PC-9 (cell line): ENCODE measurements at regions not wholly inside any gene's neighbourhood (a gene's known extent, or its start where the extent isn't known, plus 50 kb on each side); places are given as distances from the start of the nearest gene placed in this dataset.

Experiments
- BruUV-seq: library from RNA; stranded (reverse); fragments of 400-500 nt; replicated peaks from 2 replicates; lab custom pipeline; 2021; lab: Mats Ljungman, UMichigan
- CTCF ChIA-PET: fragments of 300-600 bp; sonication (Branson Sonifier 250); formaldehyde crosslinking; loops from one replicate; lab custom pipeline; 2022; ENCODE audit warnings: antibody characterized with exemption; lab: Charles Lee
- POLR2A ChIA-PET: fragments of 300-600 bp; sonication (Branson Sonifier 250); formaldehyde crosslinking; loops from one replicate; lab custom pipeline; 2022; ENCODE audit warnings: antibody characterized with exemption; ENCODE audit not compliant: unreplicated experiment; lab: Charles Lee
- DNase-seq, 2 experiments: peaks; one replicate each; pipeline versions ENCODE4 v3.0.0 to v3.0.0-alpha.2; 2015 to 2022; ENCODE audit warnings: mixed read lengths in 1 of 2
- H2AFZ ChIP-seq: fragments of 200-600 bp; sonication (generic); 2 replicates; pipeline ENCODE4 v1.8.1; 2017; ENCODE audit warnings: antibody characterized with exemption
- H3F3A ChIP-seq: fragments of 200-600 bp; sonication (generic); 2 replicates; pipeline ENCODE4 v1.8.1; 2017; ENCODE audit warnings: antibody characterized with exemption, mild to moderate bottlenecking, low read depth; ENCODE audit not compliant: insufficient read depth
- H3K27ac ChIP-seq: fragments of 200-600 bp; sonication (generic); 2 replicates; pipeline ENCODE4 v1.6.1; 2016; ENCODE audit warnings: mixed run types
- H3K27me3 ChIP-seq: fragments of 200-600 bp; sonication (generic); 2 replicates; pipeline ENCODE4 v1.6.1; 2016; ENCODE audit warnings: low read depth, mixed run types; ENCODE audit not compliant: insufficient read depth
- H3K36me3 ChIP-seq: fragments of 200-600 bp; sonication (generic); 2 replicates; pipeline ENCODE4 v1.6.1; 2016; ENCODE audit warnings: low read depth, mixed run types
- H3K4me1 ChIP-seq: fragments of 200-600 bp; sonication (generic); replicated peaks from 2 replicates; pipeline ENCODE4 v1.6.1; 2016; ENCODE audit warnings: mixed run types; ENCODE audit not compliant: insufficient read depth
- H3K4me2 ChIP-seq: fragments of 200-600 bp; sonication (generic); 2 replicates; pipeline ENCODE4 v1.6.1; 2017; ENCODE audit warnings: mixed run types
- H3K4me3 ChIP-seq: fragments of 200-600 bp; sonication (generic); 2 replicates; pipeline ENCODE4 v1.6.1; 2016; ENCODE audit warnings: mixed run types
- H3K79me2 ChIP-seq: fragments of 200-600 bp; sonication (generic); 2 replicates; pipeline ENCODE4 v1.6.1; 2017; ENCODE audit warnings: low read depth, mixed run types
- H3K9me2 ChIP-seq: fragments of 200-600 bp; sonication (generic); 2 replicates; pipeline ENCODE4 v1.8.1; 2017; ENCODE audit warnings: mild to moderate bottlenecking; ENCODE audit not compliant: insufficient read depth
- H3K9me3 ChIP-seq: fragments of 200-600 bp; sonication (generic); 2 replicates; pipeline ENCODE4 v1.8.1; 2016; ENCODE audit warnings: low read depth; ENCODE audit not compliant: insufficient read depth
- H4K20me1 ChIP-seq: fragments of 200-600 bp; sonication (generic); 2 replicates; pipeline ENCODE4 v1.8.1; 2017; ENCODE audit not compliant: insufficient read depth
- EZH2 ChIP-seq: fragments of 200-600 bp; sonication (generic); IDR thresholded peaks from 2 replicates; pipeline ENCODE4 v1.8.0; 2017; ENCODE audit warnings: antibody characterized with exemption, low read depth
- intact Hi-C: fragments of 100-400 bp; cut with micrococcal nuclease; formaldehyde crosslinking; loops from one replicate; pipeline ENCODE4 v1.10.0; 2022; ENCODE audit not compliant: unreplicated experiment
- TF ChIP-seq, protein P1 (sequence below): fragments of 200-600 bp; sonication (generic); conservative IDR thresholded peaks from 2 replicates; pipeline ENCODE4 v1.6.1; 2017; ENCODE audit warnings: mixed run types, antibody characterized with exemption, mild to moderate bottlenecking, moderate library complexity

GRCh38 chr1:221449801-221450470 is 292.0 kb downstream of the DUSP10 start:
- no TSS peak for BruUV-seq
- no peak for TF ChIP-seq EZH2
- TF ChIP-seq, protein P1, sequence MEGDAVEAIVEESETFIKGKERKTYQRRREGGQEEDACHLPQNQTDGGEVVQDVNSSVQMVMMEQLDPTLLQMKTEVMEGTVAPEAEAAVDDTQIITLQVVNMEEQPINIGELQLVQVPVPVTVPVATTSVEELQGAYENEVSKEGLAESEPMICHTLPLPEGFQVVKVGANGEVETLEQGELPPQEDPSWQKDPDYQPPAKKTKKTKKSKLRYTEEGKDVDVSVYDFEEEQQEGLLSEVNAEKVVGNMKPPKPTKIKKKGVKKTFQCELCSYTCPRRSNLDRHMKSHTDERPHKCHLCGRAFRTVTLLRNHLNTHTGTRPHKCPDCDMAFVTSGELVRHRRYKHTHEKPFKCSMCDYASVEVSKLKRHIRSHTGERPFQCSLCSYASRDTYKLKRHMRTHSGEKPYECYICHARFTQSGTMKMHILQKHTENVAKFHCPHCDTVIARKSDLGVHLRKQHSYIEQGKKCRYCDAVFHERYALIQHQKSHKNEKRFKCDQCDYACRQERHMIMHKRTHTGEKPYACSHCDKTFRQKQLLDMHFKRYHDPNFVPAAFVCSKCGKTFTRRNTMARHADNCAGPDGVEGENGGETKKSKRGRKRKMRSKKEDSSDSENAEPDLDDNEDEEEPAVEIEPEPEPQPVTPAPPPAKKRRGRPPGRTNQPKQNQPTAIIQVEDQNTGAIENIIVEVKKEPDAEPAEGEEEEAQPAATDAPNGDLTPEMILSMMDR = no peak
- Histone ChIP-seq H3K4me1 (no peaks in the 10 kb centered on the region), H3K27me3 (no peaks in the 10 kb centered on the region), H4K20me1 (no peaks in the 10 kb centered on the region), H3K9me2 (no peaks in the 10 kb centered on the region), H3K4me3 (no peak overlapping the region), H3F3A (no peaks in the 10 kb centered on the region), H3K4me2 (no peak overlapping the region; the same call in 1 of the 2 replicates), H3K9me3 (no peaks in the 10 kb centered on the region; the same call in 1 of the 2 replicates), H3K27ac (no peak overlapping the region), H3K79me2 (no peaks in the 10 kb centered on the region), H2AFZ (no peak overlapping the region), H3K36me3 (no peaks in the 10 kb centered on the region)
- ChIA-PET POLR2A (no interaction called here), CTCF (no interaction called here)
- intact Hi-C loops = no loop called here
- DNase-seq = no peak

DNA sequence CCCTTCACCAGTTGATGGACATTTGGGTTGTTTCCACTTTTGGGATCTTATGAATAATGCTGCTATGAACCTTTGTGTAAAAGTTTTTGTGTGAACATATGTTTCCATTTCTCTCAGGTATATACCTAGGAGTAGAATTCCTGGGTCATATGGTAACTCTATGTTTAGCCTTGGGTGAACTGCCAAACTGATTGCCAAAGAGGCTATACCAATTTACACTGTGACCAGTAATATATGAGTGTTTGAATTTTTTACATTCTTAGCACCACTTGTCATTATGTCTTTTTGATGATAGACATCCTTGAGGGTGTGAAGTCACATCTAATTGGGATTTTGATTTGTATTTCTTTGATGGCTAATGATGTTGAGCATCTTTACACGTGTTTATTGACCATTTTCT is 290.1 kb downstream of the DUSP10 start:
- H3K9me2 ChIP-seq = no peaks in the 10 kb centered on the region

DNA sequence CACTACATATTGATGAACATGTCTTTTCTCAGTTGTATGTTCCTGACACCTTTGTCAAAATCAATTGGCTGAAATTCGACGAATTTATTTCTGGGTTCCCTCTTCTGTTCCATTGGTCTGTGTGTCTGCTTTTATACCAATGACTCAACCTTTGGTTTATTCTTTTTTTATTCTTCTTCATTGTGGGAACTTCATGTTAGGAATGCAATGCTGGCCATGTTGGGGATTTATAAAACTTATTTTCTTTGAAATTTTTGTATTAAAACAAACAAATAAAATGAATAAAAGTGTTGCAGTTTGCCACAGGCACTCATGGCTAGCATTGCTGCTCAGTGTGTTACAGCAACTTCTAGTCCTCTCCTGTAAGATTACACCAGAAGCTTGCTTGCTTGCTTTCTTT is 287.8 kb downstream of the DUSP10 start:
- H2AFZ ChIP-seq = no peak overlapping the region
- POLR2A ChIA-PET = no interaction called here
- no peaks in the 10 kb centered on the region for H3K9me2 ChIP-seq
- TF ChIP-seq, protein P1 = no peak
- TF ChIP-seq EZH2 = no peak
- H3K4me3 ChIP-seq = no peak overlapping the region
- no peaks in the 10 kb centered on the region for H3K79me2 ChIP-seq
- H3F3A ChIP-seq = no peaks in the 10 kb centered on the region
- H3K36me3 ChIP-seq = no peaks in the 10 kb centered on the region
- H3K9me3 ChIP-seq = no peaks in the 10 kb centered on the region; the same call in 1 of the 2 replicates
- H3K4me2 ChIP-seq = no peak overlapping the region
- H4K20me1 ChIP-seq = no peaks in the 10 kb centered on the region
- H3K27me3 ChIP-seq = no peaks in the 10 kb centered on the region
- DNase-seq = no peak
- no peaks in the 10 kb centered on the region for H3K4me1 ChIP-seq
- BruUV-seq = no TSS peak
- H3K27ac ChIP-seq = no peak overlapping the region
- intact Hi-C loops = no loop called here
- CTCF ChIA-PET = no interaction called here

More for the DNA sequence above, 290.1 kb downstream of the DUSP10 start:
- Histone ChIP-seq H3K36me3 (no peaks in the 10 kb centered on the region), H3K79me2 (no peaks in the 10 kb centered on the region), H3K27me3 (no peaks in the 10 kb centered on the region), H3K4me2 (no peak overlapping the region), H3K4me3 (no peak overlapping the region), H3K9me3 (no peaks in the 10 kb centered on the region; the same call in 1 of the 2 replicates), H3F3A (no peaks in the 10 kb centered on the region), H2AFZ (no peak overlapping the region), H4K20me1 (no peaks in the 10 kb centered on the region), H3K27ac (no peak overlapping the region), H3K4me1 (no peaks in the 10 kb centered on the region)
- intact Hi-C loops = no loop called here
- no peak for DNase-seq
- TF ChIP-seq, protein P1 = no peak
- no peak for TF ChIP-seq EZH2
- POLR2A ChIA-PET = no interaction called here
- BruUV-seq = no TSS peak
- CTCF ChIA-PET = no interaction called here
